HL-60 (cell line): ENCODE measurements at regions not wholly inside any gene's neighbourhood (a gene's known extent, or its start where the extent isn't known, plus 50 kb on each side); places are given as distances from the start of the nearest gene placed in this dataset.
"Not testable (repeated sequence)": the region's sequence is repeated elsewhere in the genome, so short reads cannot be mapped to it uniquely, and the experiment has no call there.

ENCODE experiments used
- DNase-seq, 2 experiments: peaks; one replicate each; pipeline ENCODE4 v3.0.0-alpha.2; 2010 to 2020; ENCODE audit warnings: low read depth in 1 of 2, low spot score in 1 of 2
- H3K27ac ChIP-seq: fragments of 250-450 bp; sonication (Bioruptor Pico); replicated peaks from 2 replicates; pipeline ENCODE4 v1.5.1; 2020; ENCODE audit warnings: mild to moderate bottlenecking, moderate library complexity
- H3K27me3 ChIP-seq: fragments of 250-450 bp; sonication (Bioruptor Pico); 2 replicates; pipeline ENCODE4 v1.5.1; 2021; ENCODE audit warnings: mild to moderate bottlenecking, moderate library complexity; ENCODE audit not compliant: insufficient read depth, poor library complexity, severe bottlenecking
- H3K4me3 ChIP-seq: replicated peaks from 2 replicates; pipeline ENCODE4 v1.5.1; 2011; ENCODE audit warnings: mild to moderate bottlenecking, control low read depth, low read length; ENCODE audit not compliant: insufficient read depth
- GABPA ChIP-seq: IDR thresholded peaks from 2 replicates; pipeline ENCODE4 v1.6.1; 2012; ENCODE audit warnings: low read depth
- POLR2AphosphoS5 ChIP-seq: IDR thresholded peaks from 2 replicates; pipeline ENCODE4 v1.6.1; 2012; ENCODE audit warnings: low read depth
- SPI1 ChIP-seq: IDR thresholded peaks from 2 replicates; pipeline ENCODE4 v1.6.1; 2012; ENCODE audit warnings: low read depth, mild to moderate bottlenecking, borderline replicate concordance
- TF ChIP-seq, protein P1 (sequence below): IDR thresholded peaks from 2 replicates; pipeline ENCODE4 v1.6.1; 2012; ENCODE audit warnings: low read depth; ENCODE audit not compliant: insufficient replicate concordance
- TF ChIP-seq, protein P2 (sequence below): IDR thresholded peaks from one replicate; pipeline ENCODE4 v1.5.1; 2011; ENCODE audit warnings: low read length, control low read depth, inconsistent platforms; ENCODE audit not compliant: insufficient read depth

- DNase-seq, result no peak
- Histone ChIP-seq H3K27ac (no peak overlapping the region), H3K27me3 (no peaks in the 10 kb centered on the region), H3K4me3 (no peak overlapping the region)
- TF ChIP-seq, protein P1, sequence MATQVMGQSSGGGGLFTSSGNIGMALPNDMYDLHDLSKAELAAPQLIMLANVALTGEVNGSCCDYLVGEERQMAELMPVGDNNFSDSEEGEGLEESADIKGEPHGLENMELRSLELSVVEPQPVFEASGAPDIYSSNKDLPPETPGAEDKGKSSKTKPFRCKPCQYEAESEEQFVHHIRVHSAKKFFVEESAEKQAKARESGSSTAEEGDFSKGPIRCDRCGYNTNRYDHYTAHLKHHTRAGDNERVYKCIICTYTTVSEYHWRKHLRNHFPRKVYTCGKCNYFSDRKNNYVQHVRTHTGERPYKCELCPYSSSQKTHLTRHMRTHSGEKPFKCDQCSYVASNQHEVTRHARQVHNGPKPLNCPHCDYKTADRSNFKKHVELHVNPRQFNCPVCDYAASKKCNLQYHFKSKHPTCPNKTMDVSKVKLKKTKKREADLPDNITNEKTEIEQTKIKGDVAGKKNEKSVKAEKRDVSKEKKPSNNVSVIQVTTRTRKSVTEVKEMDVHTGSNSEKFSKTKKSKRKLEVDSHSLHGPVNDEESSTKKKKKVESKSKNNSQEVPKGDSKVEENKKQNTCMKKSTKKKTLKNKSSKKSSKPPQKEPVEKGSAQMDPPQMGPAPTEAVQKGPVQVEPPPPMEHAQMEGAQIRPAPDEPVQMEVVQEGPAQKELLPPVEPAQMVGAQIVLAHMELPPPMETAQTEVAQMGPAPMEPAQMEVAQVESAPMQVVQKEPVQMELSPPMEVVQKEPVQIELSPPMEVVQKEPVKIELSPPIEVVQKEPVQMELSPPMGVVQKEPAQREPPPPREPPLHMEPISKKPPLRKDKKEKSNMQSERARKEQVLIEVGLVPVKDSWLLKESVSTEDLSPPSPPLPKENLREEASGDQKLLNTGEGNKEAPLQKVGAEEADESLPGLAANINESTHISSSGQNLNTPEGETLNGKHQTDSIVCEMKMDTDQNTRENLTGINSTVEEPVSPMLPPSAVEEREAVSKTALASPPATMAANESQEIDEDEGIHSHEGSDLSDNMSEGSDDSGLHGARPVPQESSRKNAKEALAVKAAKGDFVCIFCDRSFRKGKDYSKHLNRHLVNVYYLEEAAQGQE, result no peak
- TF ChIP-seq POLR2AphosphoS5 (no peak), SPI1 (no peak), GABPA (no peak)
- TF ChIP-seq, protein P2, sequence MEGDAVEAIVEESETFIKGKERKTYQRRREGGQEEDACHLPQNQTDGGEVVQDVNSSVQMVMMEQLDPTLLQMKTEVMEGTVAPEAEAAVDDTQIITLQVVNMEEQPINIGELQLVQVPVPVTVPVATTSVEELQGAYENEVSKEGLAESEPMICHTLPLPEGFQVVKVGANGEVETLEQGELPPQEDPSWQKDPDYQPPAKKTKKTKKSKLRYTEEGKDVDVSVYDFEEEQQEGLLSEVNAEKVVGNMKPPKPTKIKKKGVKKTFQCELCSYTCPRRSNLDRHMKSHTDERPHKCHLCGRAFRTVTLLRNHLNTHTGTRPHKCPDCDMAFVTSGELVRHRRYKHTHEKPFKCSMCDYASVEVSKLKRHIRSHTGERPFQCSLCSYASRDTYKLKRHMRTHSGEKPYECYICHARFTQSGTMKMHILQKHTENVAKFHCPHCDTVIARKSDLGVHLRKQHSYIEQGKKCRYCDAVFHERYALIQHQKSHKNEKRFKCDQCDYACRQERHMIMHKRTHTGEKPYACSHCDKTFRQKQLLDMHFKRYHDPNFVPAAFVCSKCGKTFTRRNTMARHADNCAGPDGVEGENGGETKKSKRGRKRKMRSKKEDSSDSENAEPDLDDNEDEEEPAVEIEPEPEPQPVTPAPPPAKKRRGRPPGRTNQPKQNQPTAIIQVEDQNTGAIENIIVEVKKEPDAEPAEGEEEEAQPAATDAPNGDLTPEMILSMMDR, result no peak
Observed at GRCh38 chr2:168330624-168331423, 83.4 kb upstream of the STK39 start.

- H3K4me3 ChIP-seq, H3K27me3 ChIP-seq, H3K27ac ChIP-seq, DNase-seq: not testable (repeated sequence)
Observed at GRCh38 chr2:168335254-168335653, 87.9 kb upstream of the STK39 start.

DNA sequence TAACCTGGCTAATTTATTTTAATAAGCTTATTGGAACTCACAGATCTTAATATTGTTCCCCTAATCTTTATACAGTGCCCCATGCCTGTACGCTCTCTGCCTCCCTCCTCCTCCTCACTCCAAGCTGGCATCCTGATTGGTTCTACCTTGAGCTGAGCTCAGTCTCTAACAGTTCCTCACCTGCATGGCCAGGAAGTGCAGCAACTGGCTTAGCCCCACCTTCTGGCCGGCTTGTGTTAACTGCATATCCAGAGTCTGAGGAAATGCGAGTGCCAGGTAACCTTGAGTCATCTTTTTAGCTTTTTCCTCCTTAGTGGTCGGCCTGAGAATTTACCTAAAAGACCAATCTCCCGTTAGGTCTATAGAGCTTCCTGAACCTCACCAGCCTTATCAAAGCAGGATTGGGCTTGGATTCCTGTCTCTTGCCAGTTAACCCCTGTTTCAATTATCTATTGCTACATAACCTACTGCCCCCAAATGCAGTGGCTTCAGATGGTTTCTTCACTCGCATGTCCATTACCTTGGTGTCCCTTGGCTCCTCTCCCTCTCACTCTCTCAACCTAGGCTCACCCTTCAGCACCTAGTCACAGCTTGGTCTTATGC, 89.5 kb upstream of the STK39 start:
- TF ChIP-seq GABPA, result no peak
- TF ChIP-seq, protein P2, result peak; percentile 5
- TF ChIP-seq SPI1, result peak; percentile 41; the same call in 1 of the 2 replicates
- TF ChIP-seq POLR2AphosphoS5, result no peak
- TF ChIP-seq, protein P1, result no peak
- peak in 1 of 2 experiments; percentile 34 for DNase-seq
- no peaks in the 10 kb centered on the region for H3K27me3 ChIP-seq
- no peak overlapping the region for H3K27ac ChIP-seq
- no peak overlapping the region for H3K4me3 ChIP-seq

DNA sequence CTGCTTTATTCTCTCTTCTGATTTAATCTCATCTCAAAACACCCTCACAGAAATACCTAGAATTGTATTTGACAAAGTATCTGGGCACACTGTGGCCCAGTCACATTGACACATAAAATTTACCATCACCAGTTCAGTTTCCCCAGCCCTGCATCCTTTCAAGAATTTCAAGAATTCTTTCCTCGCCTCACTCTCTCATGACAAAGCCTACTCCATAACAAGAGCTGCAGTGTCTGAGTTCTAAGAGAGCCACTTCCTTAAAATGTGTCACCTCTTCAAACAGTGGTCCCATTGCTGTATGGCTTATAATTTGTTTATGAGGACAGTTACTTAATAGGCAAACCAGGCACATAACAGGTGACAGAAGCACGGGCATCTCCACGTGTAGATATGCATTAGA, 90.9 kb upstream of the STK39 start:
- Histone ChIP-seq H3K27me3 (no peaks in the 10 kb centered on the region), H3K4me3 (no peak overlapping the region), H3K27ac (no peak overlapping the region)
- no peak for DNase-seq
- peak; percentile 73 for TF ChIP-seq SPI1
- TF ChIP-seq, protein P2, result no peak
